D341Med (cell line): ENCODE measurements at regions not wholly inside any gene's neighbourhood (a gene's known extent, or its start where the extent isn't known, plus 50 kb on each side); places are given as distances from the start of the nearest gene placed in this dataset.
"Not testable (repeated sequence)": the region's sequence is repeated elsewhere in the genome, so short reads cannot be mapped to it uniquely, and the experiment has no call there.

Experiments used
- DNase-seq: peaks from one replicate; pipeline ENCODE4 v3.0.0; 2012; ENCODE audit warnings: low spot score

- not testable (repeated sequence) for DNase-seq
These were observed 63.5 kb downstream of the UNC93B1 start for GRCh38 chr11:67940440-67940839.

- not testable (repeated sequence) for DNase-seq
These were observed 64.9 kb downstream of the UNC93B1 start for GRCh38 chr11:67938964-67939363.

- not testable (repeated sequence) for DNase-seq
These were observed 65.5 kb downstream of the UNC93B1 start for GRCh38 chr11:67938371-67938770.

- DNase-seq, result not testable (repeated sequence)
These were observed 80.3 kb downstream of the UNC93B1 start for GRCh38 chr11:67923565-67923964.

DNA sequence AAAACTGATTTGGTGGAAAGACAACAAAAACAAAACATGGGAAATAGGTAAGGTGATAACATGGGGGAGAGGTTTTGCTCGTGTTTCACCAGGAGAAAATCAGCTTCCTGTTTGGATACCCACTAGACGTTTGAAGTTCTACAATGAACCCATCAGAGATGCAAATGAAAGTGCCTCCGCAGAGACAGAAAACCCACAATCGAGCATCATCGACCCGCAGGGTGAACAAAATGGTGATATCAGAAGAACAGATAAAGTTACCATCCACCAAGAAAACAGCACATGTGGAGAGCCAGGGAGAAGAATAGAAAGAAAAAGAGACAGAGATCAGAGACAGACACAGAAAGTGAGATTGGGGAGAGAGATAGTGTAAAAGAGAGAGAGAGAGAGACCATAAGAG is 83.4 kb downstream of the UNC93B1 start:
- DNase-seq, result not testable (repeated sequence)

- DNase-seq, result not testable (repeated sequence)
These were observed 91.7 kb downstream of the UNC93B1 start for GRCh38 chr11:67912184-67912583.

- DNase-seq, result not testable (repeated sequence)
These were observed 92.7 kb downstream of the UNC93B1 start for GRCh38 chr11:67911211-67911610.

- DNase-seq, result not testable (repeated sequence)
These were observed 93.1 kb downstream of the UNC93B1 start for GRCh38 chr11:67910803-67911202.

- DNase-seq, result not testable (repeated sequence)
These were observed 96.9 kb downstream of the UNC93B1 start for GRCh38 chr11:67906969-67907368.

DNA sequence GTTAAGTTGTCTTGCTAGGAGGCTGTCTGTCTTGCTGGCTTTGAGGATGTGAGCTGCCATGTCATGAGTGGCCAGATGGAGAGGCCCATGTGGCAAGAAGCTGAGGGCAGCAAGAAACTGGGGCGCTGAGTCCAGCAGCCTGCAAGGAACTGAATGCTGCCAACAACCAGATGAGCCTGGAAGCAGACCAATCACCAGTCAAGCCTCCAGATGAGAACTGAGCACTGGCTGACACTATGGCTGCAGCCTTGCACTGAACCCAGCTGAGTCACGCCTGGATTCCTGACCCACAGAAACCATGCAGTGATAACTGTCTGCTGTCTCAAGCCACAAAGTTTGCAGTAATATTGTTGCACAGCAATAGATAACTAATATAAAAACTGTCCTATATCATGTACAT is 104.4 kb downstream of the UNC93B1 start:
- DNase-seq, result not testable (repeated sequence)

DNA sequence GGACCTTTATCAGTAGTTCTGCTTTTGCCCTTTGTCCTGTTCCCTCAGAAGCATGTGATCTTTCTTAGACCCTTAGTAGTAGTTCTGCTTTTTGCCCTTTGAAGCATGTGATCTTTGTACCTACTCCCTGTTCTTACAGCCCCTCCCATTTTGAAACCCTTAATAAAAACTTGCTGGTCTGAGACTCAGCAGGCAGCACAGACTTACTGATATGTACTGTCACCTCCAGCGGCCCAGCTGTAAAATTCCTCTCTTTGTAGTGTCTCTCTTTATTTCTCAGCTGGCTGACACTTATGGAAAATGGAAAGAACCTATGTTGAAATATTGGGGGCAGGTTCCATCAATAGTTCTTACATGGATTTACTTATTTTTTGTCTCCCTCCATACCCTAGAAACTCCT is 110.4 kb downstream of the UNC93B1 start:
- not testable (repeated sequence) for DNase-seq

- DNase-seq, result not testable (repeated sequence)
These were observed 114.3 kb downstream of the UNC93B1 start for GRCh38 chr11:67889646-67890045.

GRCh38 chr11:67888056-67888455 is 115.8 kb downstream of the UNC93B1 start:
- not testable (repeated sequence) for DNase-seq

GRCh38 chr11:67886672-67887071 is 117.2 kb downstream of the UNC93B1 start:
- not testable (repeated sequence) for DNase-seq

- DNase-seq, result not testable (repeated sequence)
These were observed 117.7 kb downstream of the UNC93B1 start for GRCh38 chr11:67886207-67886606.

DNA sequence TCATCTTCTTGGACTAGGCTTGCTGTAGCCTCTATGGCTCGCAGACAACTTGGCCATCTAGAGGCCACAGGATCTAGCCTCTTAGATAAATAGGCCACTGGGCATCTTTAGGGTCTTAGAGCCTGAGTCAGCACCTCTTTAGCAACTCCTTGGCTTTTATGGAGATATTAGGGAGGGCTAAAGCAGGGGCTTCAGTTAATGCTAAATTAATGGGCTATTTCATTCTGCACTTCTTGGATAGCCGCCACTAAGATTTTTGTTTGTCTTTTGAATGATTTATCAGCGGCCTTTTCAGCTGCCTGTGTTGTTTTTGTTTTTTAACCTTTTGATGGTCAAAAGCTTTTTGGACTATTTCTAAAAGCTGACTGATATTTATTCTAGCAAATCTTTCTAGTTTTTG is 118.3 kb downstream of the UNC93B1 start:
- DNase-seq, result not testable (repeated sequence)

DNA sequence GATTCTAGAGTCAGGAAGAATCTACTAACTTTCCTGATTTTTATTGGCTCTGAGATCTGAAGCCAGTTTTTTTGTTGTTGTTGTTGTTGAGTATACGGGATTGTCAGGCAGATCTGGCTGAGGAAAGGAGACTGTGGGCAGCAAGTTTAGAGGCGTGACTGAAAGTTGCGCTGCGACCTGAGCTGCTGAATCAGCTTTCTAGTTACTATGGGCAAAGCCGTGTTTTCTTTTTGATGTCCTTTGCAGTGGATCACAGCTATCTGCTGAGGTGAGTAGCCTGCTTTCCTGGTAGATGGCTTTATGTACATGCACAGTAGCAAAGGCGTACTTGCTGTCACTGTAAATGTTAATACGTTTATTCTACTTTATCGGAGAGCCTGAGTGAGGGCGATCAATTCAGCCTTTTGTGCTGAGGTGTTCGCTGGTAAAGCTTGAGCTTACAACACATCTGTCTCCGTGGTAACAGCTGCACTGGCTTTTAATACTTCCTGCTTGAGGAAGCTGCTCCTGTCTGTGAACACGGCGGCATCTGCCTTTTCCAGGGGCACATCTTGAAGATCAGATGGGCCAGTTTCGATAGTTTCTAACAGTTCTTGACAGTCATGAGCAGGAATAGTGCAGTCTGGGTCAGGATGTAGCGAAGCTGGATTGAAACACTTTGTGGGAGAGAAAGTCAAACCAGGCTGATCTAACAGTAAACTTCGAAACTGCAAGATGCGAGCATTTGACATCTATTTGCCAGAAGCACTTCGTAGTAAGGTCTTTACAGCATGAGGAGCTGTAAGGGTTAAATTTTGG is 118.9 kb downstream of the UNC93B1 start:
- DNase-seq, result not testable (repeated sequence)

- DNase-seq, result not testable (repeated sequence)
These were observed 119.7 kb downstream of the UNC93B1 start for GRCh38 chr11:67884073-67884757.

DNA sequence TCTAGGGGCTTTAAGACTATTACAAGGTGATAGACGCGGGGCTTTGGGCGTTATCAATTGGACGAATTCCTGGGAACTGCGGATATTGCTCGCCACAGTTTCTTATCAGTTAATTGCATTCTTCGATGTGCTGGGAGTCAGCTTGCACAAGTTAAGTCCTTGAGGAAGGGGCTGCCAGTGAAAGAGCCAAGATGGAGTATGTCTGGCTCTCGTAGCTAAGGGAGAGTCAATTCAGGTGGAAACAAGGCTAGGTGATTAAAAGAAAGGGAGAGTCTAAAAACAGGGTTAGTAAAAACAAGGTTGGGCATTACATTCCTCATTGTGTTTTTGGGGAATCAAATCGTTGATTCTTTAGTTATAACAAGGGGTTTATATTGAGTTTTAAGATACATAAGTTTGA is 121.6 kb downstream of the UNC93B1 start:
- DNase-seq, result not testable (repeated sequence)

DNA sequence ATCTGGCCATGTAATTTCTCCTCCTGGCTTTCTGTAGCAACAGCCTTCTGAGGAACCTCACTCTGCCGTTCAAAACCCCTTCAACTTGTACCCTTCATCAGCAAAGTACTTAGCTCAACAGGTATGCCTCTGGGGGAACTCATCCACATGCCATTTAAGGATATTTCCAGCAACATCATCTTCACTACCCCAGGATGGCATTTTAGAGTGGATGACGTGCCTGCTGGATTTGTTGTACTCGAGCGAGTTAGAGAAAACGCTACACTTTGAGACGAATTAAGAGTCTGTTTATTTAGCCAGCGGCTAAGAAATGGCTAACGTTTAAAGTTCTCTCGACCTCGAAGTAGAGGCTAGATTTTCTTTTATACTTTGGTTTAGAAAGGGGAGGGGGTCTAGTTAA is 122.1 kb downstream of the UNC93B1 start:
- DNase-seq, result not testable (repeated sequence)

- DNase-seq, result not testable (repeated sequence)
These were observed 123.2 kb downstream of the UNC93B1 start for GRCh38 chr11:67880594-67881196.

- DNase-seq, result not testable (repeated sequence)
These were observed 125.2 kb downstream of the UNC93B1 start for GRCh38 chr11:67878666-67879065.

DNA sequence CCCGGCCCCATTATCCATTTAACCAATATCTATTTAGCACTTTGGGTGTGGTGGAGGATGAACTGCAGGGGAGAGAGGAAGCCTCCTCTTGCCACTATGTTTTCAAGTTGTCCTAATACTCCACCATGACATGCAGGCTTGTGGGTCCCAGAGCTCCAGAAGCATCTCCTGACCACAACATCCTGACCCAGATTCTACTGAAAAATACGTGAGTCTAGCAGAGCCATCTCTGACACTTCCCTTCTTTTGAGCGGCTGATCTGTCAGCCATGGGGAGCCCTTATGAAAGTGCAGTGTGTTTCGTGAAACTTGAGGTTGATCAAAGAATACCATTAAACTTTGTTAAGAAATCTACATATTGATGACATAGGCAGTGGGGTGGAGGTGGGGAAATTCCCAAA is 126.6 kb downstream of the UNC93B1 start:
- DNase-seq, result not testable (repeated sequence)
